Fibroblast of mammary gland (primary cell): ENCODE measurements at regions not wholly inside any gene's neighbourhood (a gene's known extent, or its start where the extent isn't known, plus 50 kb on each side); places are given as distances from the start of the nearest gene placed in this dataset.

ENCODE experiments used
- DNase-seq: peaks from one replicate; pipeline ENCODE4 v3.0.0-alpha.2; 2010; ENCODE audit warnings: low read depth
- H3K4me3 ChIP-seq: 2 replicates; pipeline ENCODE4 v1.5.1; 2011; ENCODE audit warnings: low read depth, mild to moderate bottlenecking, low read length, moderate library complexity; ENCODE audit not compliant: control insufficient read depth
- CTCF ChIP-seq: conservative IDR thresholded peaks from 2 replicates; pipeline ENCODE4 v1.5.1; 2011; ENCODE audit warnings: low read depth, low read length, inconsistent platforms; ENCODE audit not compliant: control insufficient read depth, insufficient read depth

- no peak for DNase-seq
- no peak for TF ChIP-seq CTCF
- no peak overlapping the region for H3K4me3 ChIP-seq
Observed at GRCh38 chr13:21901336-21901735, 230.5 kb downstream of the FGF9 start.

GRCh38 chr13:21901811-21902708, 231.2 kb downstream of the FGF9 start:
- DNase-seq, result no peak
- TF ChIP-seq CTCF, result no peak
- H3K4me3 ChIP-seq, result no peak overlapping the region

- no peak for DNase-seq
- no peak overlapping the region for H3K4me3 ChIP-seq
- no peak for TF ChIP-seq CTCF
Observed at GRCh38 chr13:21902709-21903098, 231.8 kb downstream of the FGF9 start.

GRCh38 chr13:21905486-21905885, 234.6 kb downstream of the FGF9 start:
- no peak for TF ChIP-seq CTCF
- no peak overlapping the region for H3K4me3 ChIP-seq
- DNase-seq, result no peak

- no peak for DNase-seq
- H3K4me3 ChIP-seq, result no peak overlapping the region
- no peak for TF ChIP-seq CTCF
Observed at GRCh38 chr13:21909331-21909730, 238.5 kb downstream of the FGF9 start.

GRCh38 chr13:21910546-21910945, 239.7 kb downstream of the FGF9 start:
- TF ChIP-seq CTCF, result no peak
- no peak for DNase-seq
- no peak overlapping the region for H3K4me3 ChIP-seq

GRCh38 chr13:21911646-21912298, 240.9 kb downstream of the FGF9 start:
- TF ChIP-seq CTCF, result no peak
- DNase-seq, result no peak
- no peak overlapping the region for H3K4me3 ChIP-seq
